ENCODE measurements at regions not wholly inside any gene's neighbourhood (a gene's known extent, or its start where the extent isn't known, plus 50 kb on each side); places are given as distances from the start of the nearest gene placed in this dataset.

- no peak for TF ChIP-seq CTCF (IDR thresholded peaks at IDR 0.05)
- TF ChIP-seq POLR2A (IDR thresholded peaks at IDR 0.05) = no peak
Observed at GRCh38 chr12:82009524-82009923, 250.4 kb upstream of the PPFIA2 start.
